ENCODE measurements at regions not wholly inside any gene's neighbourhood (a gene's known extent, or its start where the extent isn't known, plus 50 kb on each side); places are given as distances from the start of the nearest gene placed in this dataset.

GRCh38 chr12:92458996-92459395 lies 243.8 kb upstream of the PLEKHG7 start:
- TF ChIP-seq POLR2A (IDR thresholded peaks at IDR 0.05): no peak
- no peak for TF ChIP-seq CTCF (IDR thresholded peaks at IDR 0.05)
- no peak overlapping the region for H3K27ac ChIP-seq
- no peaks in the 10 kb centered on the region for H3K4me1 ChIP-seq
- no peaks in the 10 kb centered on the region for H3K9me3 ChIP-seq
- intact Hi-C loops (cut with DNase I): no loop called here
- H3K27me3 ChIP-seq: no peaks in the 10 kb centered on the region
- H3K36me3 ChIP-seq: no peaks in the 10 kb centered on the region
- H3K4me3 ChIP-seq (replicated peaks in 1 of 3): no peak overlapping the region
- 97% methylated on average over 4 of the region's 4 CpGs for WGBS, 2 donors
- DNase-seq: no peak

- no peak overlapping the region for H3K4me3 ChIP-seq (replicated peaks in 1 of 3)
- H3K36me3 ChIP-seq: no peaks in the 10 kb centered on the region
- no peaks in the 10 kb centered on the region for H3K27me3 ChIP-seq
- no peaks in the 10 kb centered on the region for H3K4me1 ChIP-seq
- H3K9me3 ChIP-seq: no peaks in the 10 kb centered on the region
- 72 to 85% methylated on average over 4 of the region's 4 CpGs for WGBS, 2 donors
- DNase-seq: no peak
- TF ChIP-seq POLR2A (IDR thresholded peaks at IDR 0.05) (no peak), CTCF (IDR thresholded peaks at IDR 0.05) (no peak)
- no peak overlapping the region for H3K27ac ChIP-seq
- intact Hi-C loops (cut with DNase I): no loop called here
Measured at GRCh38 chr12:92457458-92458180, 245.2 kb upstream of the PLEKHG7 start.

- no peaks in the 10 kb centered on the region for H3K9me3 ChIP-seq
- intact Hi-C loops (cut with DNase I): no loop called here
- H3K27me3 ChIP-seq: no peaks in the 10 kb centered on the region
- no peaks in the 10 kb centered on the region for H3K4me1 ChIP-seq
- no peak for DNase-seq
- H3K27ac ChIP-seq: no peak overlapping the region
- no peaks in the 10 kb centered on the region for H3K36me3 ChIP-seq
- TF ChIP-seq POLR2A (IDR thresholded peaks at IDR 0.05) (no peak), CTCF (IDR thresholded peaks at IDR 0.05) (no peak)
- H3K4me3 ChIP-seq (replicated peaks in 1 of 3): no peak overlapping the region
Measured at GRCh38 chr12:92452763-92453162, 250.0 kb upstream of the PLEKHG7 start.

GRCh38 chr12:92446083-92446460 lies 256.7 kb upstream of the PLEKHG7 start:
- Histone ChIP-seq H3K4me1 (no peaks in the 10 kb centered on the region), H3K36me3 (no peaks in the 10 kb centered on the region), H3K27ac (no peak overlapping the region), H3K4me3 (replicated peaks in 1 of 3) (no peak overlapping the region), H3K9me3 (no peaks in the 10 kb centered on the region), H3K27me3 (no peaks in the 10 kb centered on the region)
- TF ChIP-seq POLR2A (IDR thresholded peaks at IDR 0.05): no peak
- TF ChIP-seq CTCF (IDR thresholded peaks at IDR 0.05): no peak
- 97 to 100% methylated on average over 1 of the region's 1 CpG for WGBS, 2 donors
- DNase-seq: no peak
- intact Hi-C loops (cut with DNase I): no loop called here

- no peaks in the 10 kb centered on the region for H3K36me3 ChIP-seq
- no peaks in the 10 kb centered on the region for H3K27me3 ChIP-seq
- DNase-seq: no peak
- WGBS, 2 donors: 70 to 71% methylated on average over 10 of the region's 10 CpGs
- no peaks in the 10 kb centered on the region for H3K9me3 ChIP-seq
- H3K27ac ChIP-seq: no peak overlapping the region
- H3K4me3 ChIP-seq (replicated peaks in 1 of 3): no peak overlapping the region
- intact Hi-C loops (cut with DNase I): no loop called here
- no peaks in the 10 kb centered on the region for H3K4me1 ChIP-seq
- TF ChIP-seq CTCF (IDR thresholded peaks at IDR 0.05): no peak
- no peak for TF ChIP-seq POLR2A (IDR thresholded peaks at IDR 0.05)
Measured at GRCh38 chr12:92445253-92446082, 257.3 kb upstream of the PLEKHG7 start.

All from thyroid gland (tissue), 4 donors.